A673 (cell line): ENCODE measurements at regions not wholly inside any gene's neighbourhood (a gene's known extent, or its start where the extent isn't known, plus 50 kb on each side); places are given as distances from the start of the nearest gene placed in this dataset.

Experiments
- BruUV-seq: library from RNA; stranded (reverse); fragments of 400-500 nt; replicated peaks from 2 replicates; lab custom pipeline; 2021; lab: Mats Ljungman, UMichigan
- CTCF ChIA-PET: fragments of 300-600 bp; sonication (Branson Sonifier 250); formaldehyde crosslinking; loops from one replicate; lab custom pipeline; 2022; ENCODE audit warnings: antibody characterized with exemption; lab: Charles Lee
- POLR2A ChIA-PET: fragments of 300-600 bp; sonication (Branson Sonifier 250); formaldehyde crosslinking; loops from one replicate; lab custom pipeline; 2022; ENCODE audit warnings: antibody characterized with exemption; ENCODE audit not compliant: low non-redundant PET; lab: Charles Lee
- DNase-seq: peaks from one replicate; pipeline ENCODE4 v3.0.0-alpha.2; 2015; ENCODE audit warnings: low spot score
- H3K27ac ChIP-seq: fragments of 200-600 bp; sonication (generic); 2 replicates; pipeline ENCODE4 v1.5.1; 2016; ENCODE audit warnings: mixed run types, low read depth, mild to moderate bottlenecking, mixed read lengths, antibody characterized with exemption, low read length; ENCODE audit not compliant: poor library complexity, severe bottlenecking
- H3K27me3 ChIP-seq: fragments of 200-600 bp; sonication (generic); replicated peaks from 2 replicates; pipeline ENCODE4 v1.6.1; 2017; ENCODE audit warnings: mixed run types, low read depth, mild to moderate bottlenecking, mixed read lengths, antibody characterized with exemption, low read length; ENCODE audit not compliant: insufficient read depth, poor library complexity
- H3K36me3 ChIP-seq: fragments of 200-600 bp; sonication (generic); 2 replicates; pipeline ENCODE4 v1.6.1; 2016; ENCODE audit warnings: mixed run types, mild to moderate bottlenecking, mixed read lengths, antibody characterized with exemption, low read length; ENCODE audit not compliant: insufficient read depth, poor library complexity, severe bottlenecking
- H3K4me1 ChIP-seq: fragments of 200-600 bp; sonication (generic); 2 replicates; pipeline ENCODE4 v1.6.1; 2017; ENCODE audit warnings: mixed run types, mild to moderate bottlenecking, mixed read lengths, antibody characterized with exemption, low read length; ENCODE audit not compliant: insufficient read depth, poor library complexity, severe bottlenecking
- H3K4me3 ChIP-seq: fragments of 200-600 bp; sonication (generic); 2 replicates; pipeline ENCODE4 v1.5.1; 2016; ENCODE audit warnings: low read depth, mixed run types, mild to moderate bottlenecking, mixed read lengths, low read length; ENCODE audit not compliant: poor library complexity, severe bottlenecking
- H3K9me3 ChIP-seq: fragments of 200-600 bp; sonication (generic); 2 replicates; pipeline ENCODE4 v1.6.1; 2016; ENCODE audit warnings: mixed run types, low read depth, mild to moderate bottlenecking, mixed read lengths, antibody characterized with exemption, low read length; ENCODE audit not compliant: poor library complexity, severe bottlenecking
- CTCF ChIP-seq: fragments of 300-800, 200-600 bp; sonication (generic); conservative IDR thresholded peaks from 2 replicates; pipeline ENCODE4 v1.5.1; 2017; ENCODE audit warnings: low read depth, mild to moderate bottlenecking, antibody characterized with exemption, low read length, moderate library complexity, mixed read lengths
- EZH2 ChIP-seq: fragments of 200-600 bp; sonication (generic); IDR thresholded peaks from 2 replicates; pipeline ENCODE4 v1.6.1; 2017; ENCODE audit warnings: borderline replicate concordance, low read depth, mild to moderate bottlenecking, mixed read lengths, antibody characterized with exemption, low read length; ENCODE audit not compliant: poor library complexity, severe bottlenecking
- intact Hi-C: fragments of 100-400 bp; cut with micrococcal nuclease; formaldehyde crosslinking; loops from one replicate; pipeline ENCODE4 v1.10.0; 2022; ENCODE audit not compliant: unreplicated experiment

GRCh38 chr2:204019572-204020501 is 83.3 kb downstream of the ICOS start:
- Histone ChIP-seq H3K9me3 (no peaks in the 10 kb centered on the region), H3K36me3 (no peaks in the 10 kb centered on the region), H3K4me3 (no peak overlapping the region), H3K27ac (no peak overlapping the region), H3K27me3 (no peaks in the 10 kb centered on the region), H3K4me1 (peaks cover 8% of the 10 kb centered on the region)
- no peak for TF ChIP-seq EZH2
- TF ChIP-seq CTCF: no peak
- DNase-seq: no peak
- no TSS peak for BruUV-seq
- intact Hi-C loops: loop anchor here (5.0 to 10.0 kb wide), 7 partner anchors 125 to 1905 kb away; partner anchors contain the start of gene NRP2
- ChIA-PET POLR2A (no interaction called here), CTCF (no interaction called here)

- TF ChIP-seq CTCF (no peak), EZH2 (no peak)
- no TSS peak for BruUV-seq
Observed at GRCh38 chr2:204021290-204022081, 84.9 kb downstream of the ICOS start.

GRCh38 chr2:204022550-204022949 is 86.0 kb downstream of the ICOS start:
- no peak for DNase-seq
- H3K27me3 ChIP-seq: no peaks in the 10 kb centered on the region
- BruUV-seq: no TSS peak
- intact Hi-C loops: loop anchor here (5.0 to 10.0 kb wide), 7 partner anchors 122 to 1902 kb away; partner anchors contain the start of gene NRP2
- no peaks in the 10 kb centered on the region for H3K9me3 ChIP-seq
- TF ChIP-seq CTCF (no peak), EZH2 (no peak)
- H3K4me1 ChIP-seq: peaks cover 21% of the 10 kb centered on the region
- no peak overlapping the region for H3K27ac ChIP-seq
- no peaks in the 10 kb centered on the region for H3K36me3 ChIP-seq
- no peak overlapping the region for H3K4me3 ChIP-seq
- POLR2A ChIA-PET: no interaction called here
- CTCF ChIA-PET: no interaction called here

More at GRCh38 chr2:204021290-204022081, 84.9 kb downstream of the ICOS start:
- no peak for DNase-seq
- POLR2A ChIA-PET: no interaction called here
- Histone ChIP-seq H3K36me3 (no peaks in the 10 kb centered on the region), H3K4me1 (peaks cover 16% of the 10 kb centered on the region), H3K27ac (no peak overlapping the region), H3K9me3 (no peaks in the 10 kb centered on the region), H3K4me3 (no peak overlapping the region), H3K27me3 (no peaks in the 10 kb centered on the region)
- intact Hi-C loops: loop anchor here (5.0 to 10.0 kb wide), 7 partner anchors 123 to 1903 kb away; partner anchors contain the start of gene NRP2
- CTCF ChIA-PET: no interaction called here
